Small intestine (tissue), 7 donors: ENCODE measurements at regions not wholly inside any gene's neighbourhood (a gene's known extent, or its start where the extent isn't known, plus 50 kb on each side); places are given as distances from the start of the nearest gene placed in this dataset.

Experiments used
- DNase-seq, 2 donors: peaks; one replicate each; pipeline versions ENCODE4 v3.0.0 to v3.0.0-alpha.2; 2013
- FAIRE-seq: peaks from 2 replicates; lab custom pipeline; 2012; peaks lifted over from hg19 to GRCh38; lab: Jason Lieb, UNC
- H3K27ac ChIP-seq, 3 donors: one replicate each; pipeline ENCODE4 v1.5.1; 2013; ENCODE audit warnings: low read length in 2 of 3, mild to moderate bottlenecking in 2 of 3, control low read depth in 1 of 3, inconsistent platforms in 1 of 3, low read depth in 1 of 3, moderate library complexity in 1 of 3
- H3K27me3 ChIP-seq, 3 donors: one replicate each; pipeline ENCODE4 v1.6.1; 2013; ENCODE audit warnings: low read length in 3 of 3, inconsistent platforms in 1 of 3; ENCODE audit not compliant: control insufficient read depth in 3 of 3, insufficient read depth in 3 of 3
- H3K36me3 ChIP-seq, 3 donors: one replicate each; pipeline ENCODE4 v1.6.1; 2013; ENCODE audit warnings: low read length in 3 of 3, inconsistent platforms in 1 of 3, low read depth in 1 of 3, mild to moderate bottlenecking in 1 of 3, moderate library complexity in 1 of 3; ENCODE audit not compliant: control insufficient read depth in 3 of 3, insufficient read depth in 2 of 3
- H3K4me1 ChIP-seq, 3 donors: one replicate each; pipeline ENCODE4 v1.6.1; 2013; ENCODE audit warnings: low read length in 2 of 3, inconsistent platforms in 1 of 3, low read depth in 1 of 3, mild to moderate bottlenecking in 1 of 3, moderate library complexity in 1 of 3; ENCODE audit not compliant: control insufficient read depth in 3 of 3, insufficient read depth in 2 of 3
- H3K4me3 ChIP-seq, 3 donors: one replicate each; pipeline ENCODE4 v1.5.1; 2013; ENCODE audit warnings: low read length in 3 of 3, control low read depth in 1 of 3, inconsistent platforms in 1 of 3, low read depth in 1 of 3, mild to moderate bottlenecking in 1 of 3, moderate library complexity in 1 of 3
- H3K9me3 ChIP-seq, 2 donors: one replicate each; pipeline ENCODE4 v1.6.1; 2013; ENCODE audit warnings: low read depth in 1 of 2, low read length in 1 of 2; ENCODE audit not compliant: control insufficient read depth in 2 of 2, insufficient read depth in 1 of 2
- WGBS, 3 donors: extraction: QIAGEN DNeasy Blood & Tissue Kit; methylation state at CpG; one replicate each; pipeline ENCODE4 v1.1.7; 2013; 5-methylcytosine and 5-hydroxymethylcytosine counted together
- donor health status: healthy with polysubstance abuse.
- donor health status: control.
- donor health status: control.
- donor health status: Bipolar disorder and iron deficiency.
- donor health status: healthy.

DNA sequence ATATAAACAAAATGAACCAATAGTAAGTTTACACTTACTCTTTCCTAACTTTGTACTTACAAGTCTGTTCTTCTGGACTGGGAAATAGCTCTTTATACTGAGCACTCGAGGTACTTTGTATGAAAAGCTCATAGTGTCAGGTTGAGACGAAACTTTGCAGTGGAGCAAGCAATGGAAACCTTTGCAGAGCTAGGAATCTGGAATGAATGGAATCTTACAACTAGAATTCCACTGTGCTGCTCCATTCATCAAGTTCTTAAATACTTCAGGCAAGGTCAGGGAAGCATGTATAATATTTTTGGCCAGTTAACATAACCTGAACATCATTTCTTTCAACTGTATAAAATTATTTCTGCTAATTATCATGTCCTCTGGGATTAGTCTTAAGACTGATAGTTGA, 1327.5 kb upstream of the FLRT2 start:
- Histone ChIP-seq H3K36me3 (no peaks in the 10 kb centered on the region), H3K27ac (no peak overlapping the region), H3K4me3 (no peak overlapping the region), H3K4me1 (no peaks in the 10 kb centered on the region), H3K27me3 (no peaks in the 10 kb centered on the region), H3K9me3 (no peaks in the 10 kb centered on the region)
- no peak for FAIRE-seq
- DNase-seq, result no peak
- WGBS, 3 donors, result 36 to 63% (median 37%) methylated on average over 2 of the region's 2 CpGs

DNA sequence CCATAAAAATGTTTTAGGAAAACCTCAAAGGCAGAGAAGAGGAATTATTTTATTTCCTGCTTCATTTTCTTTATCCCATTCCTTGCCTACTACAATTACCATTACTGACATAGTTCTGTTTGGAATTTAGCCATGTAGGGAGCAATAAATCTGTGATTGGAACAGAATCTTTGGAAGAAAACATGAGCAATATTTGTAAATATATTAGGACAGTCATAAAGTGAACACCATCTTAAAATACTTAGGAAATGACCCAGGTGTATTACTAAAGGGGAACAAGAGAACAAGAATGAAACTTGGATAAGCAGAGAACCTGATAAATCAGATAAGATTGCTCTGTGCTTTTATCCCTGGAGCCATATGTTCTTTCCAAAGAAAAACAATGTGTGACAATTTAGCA, 1326.0 kb upstream of the FLRT2 start:
- DNase-seq (no peak), FAIRE-seq (no peak)
- Histone ChIP-seq H3K4me3 (no peak overlapping the region), H3K27ac (no peak overlapping the region), H3K27me3 (no peaks in the 10 kb centered on the region), H3K36me3 (no peaks in the 10 kb centered on the region), H3K9me3 (no peaks in the 10 kb centered on the region), H3K4me1 (no peaks in the 10 kb centered on the region)

DNA sequence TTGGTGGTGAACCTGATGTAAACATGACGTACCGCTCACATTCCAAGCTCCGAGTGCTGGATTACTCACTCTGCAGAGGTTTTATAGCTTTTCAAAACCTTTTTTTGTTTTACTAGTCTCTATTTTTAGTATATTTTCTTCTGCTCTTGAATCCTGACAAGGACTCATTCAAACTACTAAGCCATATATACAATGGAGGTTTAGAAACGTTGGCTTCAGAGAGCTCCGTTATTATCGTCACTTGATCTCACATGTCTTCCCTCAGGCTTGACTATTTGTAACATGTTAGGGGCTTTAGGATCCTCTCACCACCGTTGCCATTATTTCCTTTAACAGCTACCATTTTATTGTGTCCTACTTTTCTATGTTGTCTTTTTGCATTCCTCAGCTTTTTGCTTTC, 1321.5 kb upstream of the FLRT2 start:
- DNase-seq (no peak), FAIRE-seq (no peak)
- Histone ChIP-seq H3K36me3 (no peaks in the 10 kb centered on the region), H3K27ac (no peak overlapping the region), H3K27me3 (no peaks in the 10 kb centered on the region), H3K4me1 (no peaks in the 10 kb centered on the region), H3K9me3 (peaks cover 0 to 2% of the 10 kb centered on the region in 2 donors), H3K4me3 (no peak overlapping the region)
- 84 to 89% (median 87%) methylated on average over 7 of the region's 7 CpGs for WGBS, 3 donors

DNA sequence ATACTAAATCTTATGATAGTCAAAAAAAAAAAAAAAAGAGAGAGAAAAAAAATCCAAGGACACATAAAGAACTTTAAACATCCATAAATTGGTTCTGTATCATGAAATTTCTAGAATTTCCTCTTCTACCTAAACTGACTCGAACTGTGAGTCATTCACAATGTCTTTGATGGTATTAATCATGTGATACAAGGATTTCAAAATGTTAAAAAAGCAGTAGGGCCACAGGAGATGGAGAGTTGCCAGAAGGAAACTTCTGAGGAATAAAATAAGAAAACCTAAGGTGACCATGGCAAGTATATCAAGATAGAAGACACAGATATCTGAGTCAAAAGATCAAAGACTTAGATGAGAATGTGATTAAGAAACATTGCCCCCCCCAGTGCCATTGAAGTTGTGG, 1320.9 kb upstream of the FLRT2 start:
- no peaks in the 10 kb centered on the region for H3K4me1 ChIP-seq
- WGBS, 3 donors, result 14 to 41% (median 14%) methylated on average over 1 of the region's 1 CpG
- FAIRE-seq, result no peak
- H3K27me3 ChIP-seq, result no peaks in the 10 kb centered on the region
- no peaks in the 10 kb centered on the region for H3K36me3 ChIP-seq
- H3K4me3 ChIP-seq, result no peak overlapping the region
- peaks cover 0 to 2% of the 10 kb centered on the region in 2 donors for H3K9me3 ChIP-seq
- H3K27ac ChIP-seq, result no peak overlapping the region
- no peak for DNase-seq

DNA sequence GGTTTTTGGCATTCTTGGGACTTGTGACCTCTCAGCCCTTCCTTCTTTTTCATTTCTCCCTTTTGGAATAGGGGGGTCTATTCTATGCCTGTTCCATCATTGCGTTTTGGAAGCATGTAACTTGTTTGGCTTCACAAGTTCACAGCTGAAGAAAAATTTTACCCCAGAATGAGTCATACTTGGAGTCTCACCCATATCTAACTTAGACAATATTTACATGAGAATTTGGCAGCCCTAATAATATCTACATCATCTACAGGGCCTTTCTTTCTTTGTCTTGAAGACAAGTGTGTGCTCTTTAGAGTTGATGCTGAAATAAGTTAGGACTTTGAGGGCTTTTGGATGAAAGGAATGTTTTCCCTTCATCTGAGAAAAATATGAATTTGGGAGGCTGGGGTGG, 1312.9 kb upstream of the FLRT2 start:
- WGBS, 3 donors, result 68 to 88% (median 81%) methylated on average over 1 of the region's 1 CpG
- no peaks in the 10 kb centered on the region for H3K36me3 ChIP-seq
- FAIRE-seq (no peak), DNase-seq (no peak)
- H3K27me3 ChIP-seq, result no peaks in the 10 kb centered on the region
- no peak overlapping the region for H3K27ac ChIP-seq
- H3K9me3 ChIP-seq, result peaks cover 4 to 19% of the 10 kb centered on the region in 2 donors
- H3K4me3 ChIP-seq, result no peak overlapping the region
- H3K4me1 ChIP-seq, result no peaks in the 10 kb centered on the region

DNA sequence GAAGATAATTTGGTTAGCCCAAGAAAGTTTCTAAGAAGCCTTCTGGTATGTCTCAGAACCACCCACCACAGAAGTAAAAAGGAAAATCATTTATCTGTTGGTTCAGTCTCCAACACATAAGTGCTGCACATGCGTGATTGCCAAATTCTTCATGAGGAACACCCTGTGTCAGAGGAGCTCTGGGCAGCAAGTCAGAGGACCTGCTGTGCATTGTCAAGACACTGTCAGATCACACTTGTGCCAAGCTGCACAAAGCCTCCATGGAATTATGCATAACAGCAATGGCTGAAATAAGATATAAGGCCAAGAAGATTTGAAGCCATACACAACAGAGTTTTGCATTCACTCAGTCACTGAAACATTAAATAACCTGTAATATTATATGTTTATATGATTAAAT, 1304.7 kb upstream of the FLRT2 start:
- no peaks in the 10 kb centered on the region for H3K4me1 ChIP-seq
- FAIRE-seq (no peak), DNase-seq (peak in 1 of 2 donors; percentile 6)
- no peak overlapping the region for H3K27ac ChIP-seq
- H3K9me3 ChIP-seq, result no peaks in the 10 kb centered on the region
- 77 to 92% (median 79%) methylated on average over 1 of the region's 1 CpG for WGBS, 3 donors
- no peaks in the 10 kb centered on the region for H3K36me3 ChIP-seq
- no peaks in the 10 kb centered on the region for H3K27me3 ChIP-seq
- H3K4me3 ChIP-seq, result no peak overlapping the region

DNA sequence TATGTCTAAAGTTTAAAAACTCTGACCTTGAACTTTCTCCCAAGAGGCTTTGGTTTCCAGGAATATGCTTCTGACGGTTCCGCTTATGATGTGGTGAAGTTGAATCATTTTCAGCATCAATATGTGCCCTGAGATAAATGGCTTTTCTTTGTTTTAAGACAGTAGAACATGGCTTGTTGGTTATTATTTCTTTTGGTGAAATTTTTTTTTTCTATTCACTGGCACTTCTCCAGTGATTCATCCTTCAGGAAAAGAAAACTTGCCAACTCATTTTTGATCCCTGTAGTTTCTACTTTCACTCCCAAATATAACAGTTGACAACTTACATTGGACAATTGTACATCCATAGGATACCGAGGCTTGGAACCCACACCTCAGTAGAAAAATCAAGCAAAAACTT, 1301.2 kb upstream of the FLRT2 start:
- Histone ChIP-seq H3K27me3 (no peaks in the 10 kb centered on the region), H3K4me1 (no peaks in the 10 kb centered on the region), H3K27ac (no peak overlapping the region), H3K36me3 (no peaks in the 10 kb centered on the region), H3K9me3 (no peaks in the 10 kb centered on the region), H3K4me3 (no peak overlapping the region)
- FAIRE-seq (no peak), DNase-seq (no peak)
- WGBS, 3 donors, result 80 to 87% (median 82%) methylated on average over 3 of the region's 3 CpGs

DNA sequence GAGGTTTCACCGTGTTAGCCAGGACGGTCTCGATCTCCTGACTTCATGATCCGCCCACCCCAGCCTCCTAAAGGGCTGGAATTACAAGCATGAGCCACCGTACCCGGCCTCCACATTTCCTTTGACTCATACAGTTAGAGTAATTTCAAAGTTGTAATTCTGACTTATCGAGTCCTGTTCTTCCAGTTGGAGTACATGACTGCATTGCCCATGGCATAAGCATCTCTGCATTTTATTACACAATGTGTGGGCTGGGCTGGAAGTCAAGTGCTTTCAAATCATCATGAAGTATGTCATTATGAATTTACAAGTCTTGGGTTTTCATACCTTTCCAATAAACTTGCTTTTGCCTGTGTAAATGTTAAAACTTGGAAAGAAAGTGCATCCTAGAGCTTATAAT, 1295.7 kb upstream of the FLRT2 start:
- DNase-seq (no peak), FAIRE-seq (no peak)
- Histone ChIP-seq H3K4me1 (no peaks in the 10 kb centered on the region), H3K4me3 (no peak overlapping the region), H3K27ac (no peak overlapping the region), H3K36me3 (no peaks in the 10 kb centered on the region), H3K9me3 (no peaks in the 10 kb centered on the region), H3K27me3 (no peaks in the 10 kb centered on the region)
- WGBS, 3 donors, result 85 to 89% (median 87%) methylated on average over 7 of the region's 7 CpGs

DNA sequence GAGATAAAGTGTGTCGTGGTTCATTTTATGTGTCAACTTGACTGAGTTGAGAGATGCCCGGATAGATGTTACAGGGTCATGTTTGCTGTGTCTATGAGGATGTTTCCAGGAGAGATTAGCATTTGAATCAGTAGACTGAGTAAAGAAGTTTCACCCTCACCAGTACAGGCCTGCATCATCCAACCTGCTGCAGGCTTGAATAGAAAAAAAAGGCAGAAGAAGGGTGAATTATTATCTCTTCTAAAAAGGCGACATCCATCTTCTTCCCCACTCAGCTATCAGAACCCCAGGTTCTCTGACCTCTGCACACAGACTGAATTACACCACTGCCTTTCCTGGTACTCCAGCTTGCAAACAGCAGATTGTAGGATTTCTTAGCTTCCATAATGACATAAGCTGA, 1293.7 kb upstream of the FLRT2 start:
- Histone ChIP-seq H3K9me3 (no peaks in the 10 kb centered on the region), H3K27me3 (no peaks in the 10 kb centered on the region), H3K4me1 (no peaks in the 10 kb centered on the region), H3K36me3 (no peaks in the 10 kb centered on the region), H3K27ac (no peak overlapping the region), H3K4me3 (no peak overlapping the region)
- WGBS, 3 donors, result 61 to 81% (median 74%) methylated on average over 3 of the region's 3 CpGs
- FAIRE-seq, result no peak
- DNase-seq, result no peak
